Neural progenitor cell (in vitro differentiated cells): ENCODE measurements at regions not wholly inside any gene's neighbourhood (a gene's known extent, or its start where the extent isn't known, plus 50 kb on each side); places are given as distances from the start of the nearest gene placed in this dataset.

Experiments used
- DNase-seq: peaks from one replicate; pipeline ENCODE4 v3.0.0-alpha.2; 2016; ENCODE audit warnings: low spot score
- H2AFZ ChIP-seq: fragments of 200-600 bp; sonication (generic); replicated peaks from 2 replicates; pipeline ENCODE4 v1.6.1; 2016; ENCODE audit warnings: antibody characterized with exemption
- H3F3A ChIP-seq: fragments of 200-600 bp; sonication (generic); 2 replicates; pipeline ENCODE4 v1.6.1; 2016; ENCODE audit warnings: antibody characterized with exemption, low read depth
- H3K27ac ChIP-seq: fragments of 200-600 bp; sonication (generic); 2 replicates; pipeline ENCODE4 v1.5.1; 2016; ENCODE audit warnings: mild to moderate bottlenecking
- H3K27me3 ChIP-seq: fragments of 200-600 bp; sonication (generic); 2 replicates; pipeline ENCODE4 v1.6.1; 2016; ENCODE audit warnings: mild to moderate bottlenecking, moderate library complexity
- H3K36me3 ChIP-seq: fragments of 200-600 bp; sonication (generic); 2 replicates; pipeline ENCODE4 v1.5.1; 2016
- H3K4me1 ChIP-seq: fragments of 200-600 bp; sonication (generic); 2 replicates; pipeline ENCODE4 v1.6.1; 2016; ENCODE audit warnings: mixed run types
- H3K4me2 ChIP-seq: fragments of 200-600 bp; sonication (generic); 2 replicates; pipeline ENCODE4 v1.6.1; 2016
- H3K4me3 ChIP-seq: fragments of 200-600 bp; sonication (generic); 2 replicates; pipeline ENCODE4 v1.5.1; 2016
- H3K79me2 ChIP-seq: fragments of 200-600 bp; sonication (generic); 2 replicates; pipeline ENCODE4 v1.6.1; 2016; ENCODE audit warnings: low read depth
- H3K9ac ChIP-seq: fragments of 200-600 bp; sonication (generic); 2 replicates; pipeline ENCODE4 v1.6.1; 2016
- H3K9me3 ChIP-seq: fragments of 200-600 bp; sonication (generic); 2 replicates; pipeline ENCODE4 v1.5.1; 2016; ENCODE audit warnings: low read depth
- H4K20me1 ChIP-seq: fragments of 200-600 bp; sonication (generic); 2 replicates; pipeline ENCODE4 v1.6.1; 2016; ENCODE audit warnings: low read depth
- H3K27ac Mint-ChIP-seq: 3 replicates; pipeline ENCODE4 v1.8.0; 2021; ENCODE audit warnings: mixed read lengths
- H3K27me3 Mint-ChIP-seq: 2 replicates; pipeline ENCODE4 v1.8.0; 2022; ENCODE audit warnings: low read depth, mild to moderate bottlenecking, inconsistent platforms, moderate library complexity, mixed read lengths; ENCODE audit not compliant: insufficient read depth
- H3K36me3 Mint-ChIP-seq: 3 replicates; pipeline ENCODE4 v1.8.0; 2021; ENCODE audit warnings: mixed read lengths
- H3K4me1 Mint-ChIP-seq: 3 replicates; pipeline ENCODE4 v1.8.0; 2021; ENCODE audit warnings: mixed read lengths
- H3K4me3 Mint-ChIP-seq: 3 replicates; pipeline ENCODE4 v1.8.0; 2021; ENCODE audit warnings: mild to moderate bottlenecking, moderate library complexity, mixed read lengths
- H3K9me3 Mint-ChIP-seq: 3 replicates; pipeline ENCODE4 v1.8.0; 2020; ENCODE audit warnings: mixed read lengths
- EZH2 ChIP-seq: fragments of 200-600 bp; sonication (generic); IDR thresholded peaks from 2 replicates; pipeline ENCODE4 v1.6.1; 2017; ENCODE audit warnings: antibody characterized with exemption, mild to moderate bottlenecking, moderate library complexity
- EZH2phosphoT487 ChIP-seq: fragments of 200-600 bp; sonication (generic); IDR thresholded peaks from 2 replicates; pipeline ENCODE4 v1.6.1; 2017; ENCODE audit warnings: antibody characterized with exemption
- TF ChIP-seq, protein P1 (sequence below): fragments of 200-600 bp; sonication (generic); IDR thresholded peaks from 2 replicates; pipeline ENCODE4 v1.5.1; 2017; ENCODE audit warnings: antibody characterized with exemption, mild to moderate bottlenecking

DNA sequence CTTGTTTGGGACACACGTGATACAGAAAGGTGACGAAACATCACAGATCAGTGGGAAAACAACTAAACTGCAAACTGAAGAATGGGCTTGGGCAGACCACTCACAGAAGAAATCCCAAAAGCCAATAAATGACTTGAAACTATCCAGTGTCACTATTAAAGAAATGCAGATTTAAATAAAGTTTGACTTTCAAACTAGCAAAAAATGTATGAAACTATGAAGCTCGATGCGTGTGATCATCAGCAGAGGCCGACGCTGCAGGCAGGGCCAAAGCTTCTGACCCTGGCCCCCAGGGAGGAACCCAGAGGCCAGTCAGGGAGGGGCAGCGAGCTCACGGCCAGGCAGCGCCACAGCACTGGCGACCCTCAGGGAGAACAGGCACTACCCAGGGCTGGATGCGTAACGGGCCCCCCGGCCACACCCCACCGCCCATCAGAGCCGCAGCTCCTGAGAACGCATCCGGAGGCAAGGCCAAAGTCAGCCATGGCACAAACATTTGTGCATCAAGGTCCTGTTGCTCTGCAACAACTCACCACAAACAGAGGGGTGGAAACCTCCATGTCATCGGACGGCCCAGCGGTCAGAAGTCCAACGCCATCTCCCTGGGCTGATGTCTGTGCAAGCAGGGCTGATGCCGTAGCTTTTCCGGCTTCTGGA lies 94.1 kb downstream of the YTHDF1 start:
- H3K79me2 ChIP-seq, result no peaks in the 10 kb centered on the region
- H3K4me2 ChIP-seq, result no peak overlapping the region
- H3K27ac Mint-ChIP-seq, result no peak overlapping the region
- H3K27me3 ChIP-seq, result peaks cover 15% of the 10 kb centered on the region
- no peak overlapping the region for H2AFZ ChIP-seq
- no peak overlapping the region for H3K4me3 Mint-ChIP-seq
- H3K9me3 ChIP-seq, result no peaks in the 10 kb centered on the region
- no peaks in the 10 kb centered on the region for H3K9me3 Mint-ChIP-seq
- no peak overlapping the region for H3K9ac ChIP-seq
- H3K4me1 ChIP-seq, result no peaks in the 10 kb centered on the region
- H3F3A ChIP-seq, result no peaks in the 10 kb centered on the region
- peaks cover 4% of the 10 kb centered on the region for H3K4me1 Mint-ChIP-seq
- H3K27me3 Mint-ChIP-seq, result peaks cover 31% of the 10 kb centered on the region
- no peak overlapping the region for H3K4me3 ChIP-seq
- no peak for DNase-seq
- no peaks in the 10 kb centered on the region for H3K36me3 ChIP-seq
- H3K27ac ChIP-seq, result no peak overlapping the region
- peaks cover 4% of the 10 kb centered on the region for H4K20me1 ChIP-seq
- TF ChIP-seq, protein P1, sequence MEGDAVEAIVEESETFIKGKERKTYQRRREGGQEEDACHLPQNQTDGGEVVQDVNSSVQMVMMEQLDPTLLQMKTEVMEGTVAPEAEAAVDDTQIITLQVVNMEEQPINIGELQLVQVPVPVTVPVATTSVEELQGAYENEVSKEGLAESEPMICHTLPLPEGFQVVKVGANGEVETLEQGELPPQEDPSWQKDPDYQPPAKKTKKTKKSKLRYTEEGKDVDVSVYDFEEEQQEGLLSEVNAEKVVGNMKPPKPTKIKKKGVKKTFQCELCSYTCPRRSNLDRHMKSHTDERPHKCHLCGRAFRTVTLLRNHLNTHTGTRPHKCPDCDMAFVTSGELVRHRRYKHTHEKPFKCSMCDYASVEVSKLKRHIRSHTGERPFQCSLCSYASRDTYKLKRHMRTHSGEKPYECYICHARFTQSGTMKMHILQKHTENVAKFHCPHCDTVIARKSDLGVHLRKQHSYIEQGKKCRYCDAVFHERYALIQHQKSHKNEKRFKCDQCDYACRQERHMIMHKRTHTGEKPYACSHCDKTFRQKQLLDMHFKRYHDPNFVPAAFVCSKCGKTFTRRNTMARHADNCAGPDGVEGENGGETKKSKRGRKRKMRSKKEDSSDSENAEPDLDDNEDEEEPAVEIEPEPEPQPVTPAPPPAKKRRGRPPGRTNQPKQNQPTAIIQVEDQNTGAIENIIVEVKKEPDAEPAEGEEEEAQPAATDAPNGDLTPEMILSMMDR, result no peak
- TF ChIP-seq EZH2 (no peak), EZH2phosphoT487 (no peak)
- H3K36me3 Mint-ChIP-seq, result no peaks in the 10 kb centered on the region

DNA sequence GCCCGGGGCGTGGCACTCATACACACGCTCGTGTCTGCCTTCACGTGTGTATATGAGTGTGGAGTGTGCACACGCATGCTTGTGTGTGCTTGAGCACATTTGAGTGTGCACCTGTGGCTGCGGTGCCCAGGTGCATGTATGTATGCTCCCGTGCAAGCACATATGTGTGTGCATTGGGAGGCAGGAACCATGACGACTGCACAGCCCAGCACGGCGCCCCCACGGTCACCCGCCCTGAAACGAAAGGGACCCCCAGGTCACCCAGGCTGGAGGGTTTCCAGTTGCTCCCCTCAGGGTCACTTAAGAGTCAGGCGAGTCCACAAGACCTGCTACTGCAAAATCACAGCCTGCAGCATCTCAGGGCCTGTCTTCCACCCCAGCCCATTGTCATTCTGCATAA lies 94.7 kb downstream of the YTHDF1 start:
- H3K27ac ChIP-seq, result no peak overlapping the region
- Mint-ChIP-seq H3K9me3 (no peaks in the 10 kb centered on the region), H3K27ac (no peak overlapping the region), H3K36me3 (no peaks in the 10 kb centered on the region), H3K4me1 (peaks cover 4% of the 10 kb centered on the region), H3K4me3 (no peak overlapping the region), H3K27me3 (peaks cover 28% of the 10 kb centered on the region)
- no peaks in the 10 kb centered on the region for H3K9me3 ChIP-seq
- H2AFZ ChIP-seq, result no peak overlapping the region
- no peak for DNase-seq
- no peak overlapping the region for H3K4me3 ChIP-seq
- peaks cover 21% of the 10 kb centered on the region for H3K27me3 ChIP-seq
- TF ChIP-seq EZH2, result no peak
- TF ChIP-seq, protein P1, result no peak
- no peak for TF ChIP-seq EZH2phosphoT487
- H3K4me2 ChIP-seq, result no peak overlapping the region
- no peaks in the 10 kb centered on the region for H3K4me1 ChIP-seq
- H3K36me3 ChIP-seq, result no peaks in the 10 kb centered on the region
- no peaks in the 10 kb centered on the region for H3K79me2 ChIP-seq
- H4K20me1 ChIP-seq, result peaks cover 10% of the 10 kb centered on the region
- no peak overlapping the region for H3K9ac ChIP-seq
- H3F3A ChIP-seq, result no peaks in the 10 kb centered on the region

DNA sequence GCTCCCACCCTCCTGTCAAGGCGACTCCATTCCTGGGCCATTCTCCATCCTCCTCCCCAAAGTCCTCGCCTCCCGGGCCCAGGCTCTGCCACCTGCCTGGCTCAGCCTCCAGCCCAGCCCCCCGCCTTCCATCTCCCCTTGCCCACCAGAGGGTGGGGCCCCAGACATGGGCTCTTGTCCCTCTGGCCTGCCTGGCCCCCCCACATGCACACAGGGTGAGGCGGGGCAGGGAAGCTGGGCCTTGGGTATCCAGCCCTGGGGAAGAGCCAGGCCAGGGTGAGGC lies 95.2 kb downstream of the YTHDF1 start:
- Histone ChIP-seq H3K4me1 (no peaks in the 10 kb centered on the region), H3F3A (no peaks in the 10 kb centered on the region), H3K27me3 (peaks cover 26% of the 10 kb centered on the region), H3K79me2 (no peaks in the 10 kb centered on the region), H3K4me3 (no peak overlapping the region), H3K36me3 (no peaks in the 10 kb centered on the region), H3K4me2 (no peak overlapping the region), H2AFZ (no peak overlapping the region), H4K20me1 (peaks cover 15% of the 10 kb centered on the region), H3K9me3 (no peaks in the 10 kb centered on the region), H3K27ac (no peak overlapping the region), H3K9ac (no peak overlapping the region)
- Mint-ChIP-seq H3K36me3 (no peaks in the 10 kb centered on the region), H3K9me3 (no peaks in the 10 kb centered on the region), H3K4me1 (peaks cover 4% of the 10 kb centered on the region), H3K27me3 (peaks cover 28% of the 10 kb centered on the region), H3K4me3 (no peak overlapping the region), H3K27ac (no peak overlapping the region)
- DNase-seq, result no peak
- TF ChIP-seq EZH2phosphoT487 (no peak), EZH2 (no peak)
- TF ChIP-seq, protein P1, result no peak
